Erythroblast (primary cell): ENCODE measurements at regions not wholly inside any gene's neighbourhood (a gene's known extent, or its start where the extent isn't known, plus 50 kb on each side); places are given as distances from the start of the nearest gene placed in this dataset.

Experiments used
- DNase-seq, 2 experiments: peaks; one replicate each; lab custom pipeline; 2025; lab: John Stamatoyannopoulos, UW
- GATA1 ChIP-seq: IDR thresholded peaks from 2 replicates; pipeline ENCODE4 v1.6.1; 2011; ENCODE audit warnings: low read depth, mild to moderate bottlenecking, control low read depth, low read length, moderate library complexity
- POLR2A ChIP-seq: IDR thresholded peaks from 2 replicates; pipeline ENCODE4 v1.6.1; 2011; ENCODE audit warnings: mild to moderate bottlenecking, low read length

DNA sequence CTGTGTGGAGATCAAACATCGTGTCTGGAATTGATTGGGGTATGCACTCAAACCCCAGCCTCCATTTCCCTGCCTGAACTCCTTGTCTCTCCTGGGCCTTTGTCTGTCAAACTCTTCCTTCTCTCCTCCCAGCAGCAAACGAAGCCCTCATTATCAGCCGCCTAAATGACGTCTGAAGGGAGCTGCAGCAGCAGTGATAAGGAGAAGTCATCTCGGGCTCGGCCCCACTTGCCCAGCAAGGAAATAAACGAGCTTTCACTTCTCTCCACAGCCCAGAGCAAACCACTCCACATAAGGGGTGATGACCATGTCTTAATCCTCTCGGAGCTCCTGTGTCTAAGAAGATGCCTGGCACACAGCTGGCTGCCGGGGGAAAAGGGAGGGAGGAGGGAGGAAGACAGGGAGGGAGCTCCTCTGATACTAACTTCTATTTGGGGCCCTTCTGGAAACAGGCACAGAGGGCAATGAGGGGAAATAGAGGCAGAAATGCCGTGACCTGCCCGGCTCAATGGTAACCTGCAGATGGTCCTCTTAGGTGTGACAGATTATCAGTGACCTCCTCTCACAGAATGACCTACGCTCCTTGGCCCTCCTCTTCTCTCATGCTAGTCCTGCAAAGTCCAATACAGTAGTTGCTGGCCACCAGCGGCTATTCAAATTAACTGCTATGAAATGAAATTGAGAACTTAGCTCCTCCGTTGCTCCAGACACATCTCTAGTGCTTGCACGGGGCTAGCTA is 100.4 kb downstream of the PXDC1 start:
- peak; percentile 95 to 99 for DNase-seq
- peak; percentile 85 for TF ChIP-seq POLR2A
- TF ChIP-seq GATA1, result peak; percentile 97

DNA sequence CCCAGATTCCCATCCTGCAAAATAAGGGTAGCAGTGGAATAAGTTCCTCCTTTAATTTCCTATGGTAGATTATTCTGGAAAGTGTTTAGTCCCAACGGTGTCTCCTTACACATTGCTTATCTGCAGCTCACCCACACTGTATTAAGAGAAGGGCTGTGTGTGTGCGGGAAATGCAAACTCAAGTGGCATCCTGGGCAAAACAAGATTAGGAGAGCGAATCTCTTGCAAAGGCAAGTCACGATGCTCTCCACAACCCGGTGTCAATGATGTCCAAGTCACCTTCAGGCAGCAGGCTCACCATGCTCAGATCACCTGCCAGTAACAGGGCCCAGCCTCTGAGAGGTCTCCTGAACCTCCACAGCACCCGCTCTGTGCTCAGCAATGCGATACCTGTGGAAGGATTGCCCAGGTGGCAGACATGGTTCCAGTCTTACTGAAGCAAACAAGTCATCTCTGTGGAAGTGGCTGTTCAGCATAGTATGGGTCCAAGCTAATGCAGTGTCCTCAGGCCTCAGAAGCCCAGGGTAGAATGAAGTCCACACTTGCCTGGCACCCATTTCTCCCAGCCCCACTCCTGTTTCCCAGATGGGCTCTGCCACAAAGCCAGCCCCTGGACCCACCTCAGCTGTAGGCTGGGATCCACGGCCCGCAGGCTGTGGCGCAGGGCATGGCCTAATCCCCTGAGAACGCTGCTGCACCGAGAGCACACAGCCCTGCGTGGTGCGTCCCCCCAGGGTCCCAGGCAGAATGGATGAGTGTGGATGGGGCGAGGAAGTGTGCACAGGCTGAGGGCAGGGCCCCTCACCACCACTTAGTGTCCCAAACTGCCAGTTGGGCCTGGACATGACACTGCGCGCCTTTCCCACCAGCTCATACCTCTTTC is 101.2 kb downstream of the PXDC1 start:
- TF ChIP-seq GATA1 (no peak), POLR2A (no peak)
- DNase-seq, result peak; percentile 62 to 69

DNA sequence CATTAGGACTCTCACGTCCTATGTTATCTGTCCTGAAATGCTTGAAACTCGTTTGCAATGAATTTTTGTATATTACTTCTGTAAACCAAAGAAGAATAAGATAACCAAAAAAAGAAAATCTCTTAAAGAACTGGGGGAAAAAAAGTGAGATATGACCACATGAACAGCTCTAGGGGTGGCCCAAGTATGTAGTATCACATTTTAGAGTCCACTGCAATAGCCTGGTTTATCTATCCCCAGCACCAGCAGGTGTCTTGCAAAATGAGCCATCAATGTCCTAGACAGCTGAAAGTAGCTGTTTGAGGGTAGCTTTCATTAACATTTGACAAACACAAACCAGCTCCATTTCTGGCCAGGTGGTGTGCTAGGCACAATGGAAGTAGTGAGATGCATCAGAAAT is 102.8 kb downstream of the PXDC1 start:
- DNase-seq, result peak; percentile 56 to 75
- TF ChIP-seq POLR2A (no peak), GATA1 (no peak)

DNA sequence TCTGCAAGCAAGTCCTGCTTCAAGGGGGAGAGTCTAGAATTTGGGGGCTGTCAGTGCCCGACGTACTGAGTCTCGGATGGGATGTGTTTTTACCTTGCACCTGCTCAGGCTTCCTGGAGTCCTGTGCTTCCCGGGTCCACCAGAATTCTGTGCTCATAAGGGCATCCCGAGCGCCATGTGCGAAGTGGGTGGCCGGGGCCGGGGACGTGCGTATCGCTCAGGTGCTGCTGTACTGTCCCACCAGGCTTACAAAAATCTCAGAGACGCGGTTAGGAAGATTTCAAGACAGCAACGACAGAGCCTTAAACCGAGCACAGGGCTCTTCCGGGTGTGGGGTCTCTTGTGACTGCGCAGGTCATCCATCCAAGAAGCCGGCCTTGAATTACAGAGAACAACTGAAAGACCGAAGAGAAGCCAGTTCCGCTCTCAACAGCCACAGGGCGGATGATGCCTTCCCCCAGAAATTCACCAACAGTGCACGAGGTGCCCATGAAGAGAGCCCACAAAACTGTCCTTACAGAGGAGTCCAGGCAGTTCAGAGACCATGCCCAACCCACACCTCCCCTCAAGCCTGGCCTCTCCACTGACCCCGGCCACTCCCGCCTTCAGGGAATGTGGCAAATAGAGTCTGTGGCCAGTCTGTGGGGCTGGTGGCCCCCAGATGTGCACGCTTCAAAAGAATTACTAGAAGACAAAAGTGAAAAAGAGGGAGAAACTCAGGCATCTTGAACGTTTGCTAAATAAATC is 104.7 kb downstream of the PXDC1 start:
- TF ChIP-seq POLR2A, result no peak
- no peak for TF ChIP-seq GATA1
- no peak for DNase-seq

DNA sequence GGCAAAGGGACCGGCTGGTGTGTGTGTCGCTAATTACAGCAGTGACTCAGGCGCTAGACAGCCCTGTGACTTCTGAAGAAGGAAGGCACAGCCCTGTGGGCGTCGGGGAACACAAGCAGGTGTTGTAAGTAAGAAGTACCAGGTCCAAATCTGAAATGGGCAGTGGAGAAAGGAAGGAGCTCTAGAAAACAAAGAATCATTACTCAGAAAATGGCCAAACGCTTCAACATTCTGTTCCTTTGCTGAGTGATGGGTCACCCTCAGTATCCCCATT is 106.8 kb downstream of the PXDC1 start:
- DNase-seq, result no peak
- TF ChIP-seq GATA1 (no peak), POLR2A (no peak)

DNA sequence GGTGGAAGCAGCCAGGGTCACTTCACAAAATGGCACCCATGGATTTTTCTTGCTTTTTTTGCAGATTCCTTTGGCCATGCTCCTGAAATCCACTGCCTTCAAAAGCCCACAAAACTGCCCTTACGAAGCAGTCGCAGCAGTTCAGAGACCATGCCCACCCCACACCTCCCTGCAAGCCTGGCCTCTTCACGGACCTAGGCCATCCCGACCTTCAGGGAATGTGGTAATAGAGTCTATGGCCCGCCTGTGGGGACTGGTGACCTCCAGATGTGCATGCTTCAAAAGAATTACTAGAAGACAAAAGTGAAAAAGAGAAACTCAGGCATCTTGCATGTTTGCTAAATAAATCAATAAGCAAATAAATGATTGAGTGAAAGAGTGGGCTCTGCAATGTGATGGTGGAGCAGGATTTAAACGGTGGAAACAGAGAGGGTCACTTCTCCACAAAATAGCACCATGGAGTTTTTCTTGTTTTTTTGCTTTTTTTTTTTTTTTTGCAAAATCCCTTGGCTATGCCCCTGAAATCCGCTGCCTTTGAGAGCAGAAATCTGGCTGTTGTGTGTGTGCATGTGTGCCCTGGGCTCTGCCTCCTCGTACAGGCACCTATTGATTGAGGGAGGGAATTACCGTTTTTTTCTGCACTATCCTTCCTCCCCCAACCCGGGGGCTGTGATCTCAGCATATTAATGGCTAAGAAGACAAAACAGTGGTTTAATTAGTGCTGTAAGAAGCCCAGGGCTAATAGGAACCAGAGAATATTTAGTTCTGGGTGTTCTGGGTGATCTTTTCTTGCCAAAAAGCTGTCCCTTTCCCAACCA is 107.4 kb downstream of the PXDC1 start:
- no peak for DNase-seq
- TF ChIP-seq GATA1 (no peak), POLR2A (no peak)

DNA sequence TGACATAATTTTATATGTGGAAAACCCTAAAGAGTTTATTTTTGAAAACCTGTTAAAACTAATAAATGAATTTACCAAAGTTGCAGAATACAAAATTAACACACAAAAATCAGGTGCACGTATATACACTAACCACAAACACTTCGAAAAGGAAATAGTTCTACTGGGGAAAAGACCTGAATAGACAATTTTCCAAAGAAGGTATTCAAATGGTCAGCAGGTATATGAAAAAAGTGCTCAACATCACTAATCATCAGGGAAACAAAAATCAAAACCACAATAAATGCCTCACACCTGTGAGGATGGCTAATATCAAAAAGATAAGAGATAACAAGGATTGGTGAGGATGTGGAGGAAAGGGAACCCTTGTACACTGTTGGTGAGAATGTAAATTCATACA is 110.6 kb downstream of the PXDC1 start:
- TF ChIP-seq GATA1, result no peak
- TF ChIP-seq POLR2A, result no peak

DNA sequence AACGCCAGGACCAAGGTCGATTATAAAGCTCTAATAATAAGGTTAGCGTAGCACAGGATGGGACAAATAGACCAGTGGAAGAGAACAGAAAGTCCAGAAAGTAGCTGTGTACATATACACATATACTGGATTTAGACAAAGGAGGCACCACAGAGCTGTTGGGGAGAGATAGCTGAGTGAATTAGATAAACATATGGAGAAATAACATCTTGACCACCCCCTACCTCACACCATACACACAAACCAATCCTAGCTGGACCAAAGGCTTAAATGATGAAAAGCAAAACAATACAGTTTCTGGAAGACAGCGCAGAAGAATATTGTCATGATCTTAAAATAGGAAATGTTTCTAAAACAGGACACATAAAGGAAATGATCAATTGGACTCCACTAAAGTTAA is 112.9 kb downstream of the PXDC1 start:
- TF ChIP-seq GATA1 (no peak), POLR2A (no peak)
- DNase-seq, result peak in 1 of 2 experiments; percentile 56

More for the DNA sequence above, 110.6 kb downstream of the PXDC1 start:
- no peak for DNase-seq

DNA sequence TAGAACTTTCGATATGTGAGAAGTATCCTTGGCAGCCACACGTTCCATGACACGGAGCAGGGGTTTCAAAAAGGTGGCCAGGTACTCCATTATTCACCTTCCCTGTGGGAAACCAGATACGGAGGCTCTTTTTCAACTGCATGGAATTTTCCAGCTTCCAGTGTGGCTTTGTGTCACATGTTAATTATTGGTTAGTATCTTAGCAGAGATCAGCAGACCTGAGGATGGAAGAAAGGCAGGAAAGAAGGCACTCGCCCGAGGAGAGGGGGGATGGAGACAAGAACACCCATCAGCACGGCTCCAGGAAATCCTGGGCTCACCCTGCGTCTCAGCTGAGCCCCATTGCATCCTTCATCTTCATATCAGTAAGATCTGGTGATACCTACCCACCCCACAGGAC is 115.5 kb downstream of the PXDC1 start:
- no peak for DNase-seq

DNA sequence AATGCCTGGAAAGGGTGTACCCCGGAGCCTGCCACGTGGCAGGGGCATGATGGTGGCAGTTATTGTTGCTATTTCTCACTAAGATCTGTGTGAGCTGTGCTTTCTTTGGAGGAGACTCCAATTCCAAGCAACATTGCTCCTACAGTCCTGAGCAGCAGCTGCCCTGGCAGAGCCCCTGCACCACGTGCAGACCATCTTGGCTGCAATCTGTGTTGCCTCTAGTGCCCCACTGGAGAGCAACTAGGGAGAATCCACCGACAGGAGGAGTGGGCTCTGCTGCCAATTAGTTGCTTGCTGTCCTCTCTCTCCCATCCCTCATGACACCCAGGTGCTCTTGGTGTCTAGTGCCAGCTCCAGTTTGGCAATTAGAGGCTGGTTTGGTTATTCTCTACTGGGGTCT is 116.0 kb downstream of the PXDC1 start:
- DNase-seq, result no peak
- TF ChIP-seq GATA1, result no peak
- TF ChIP-seq POLR2A, result no peak

More for the DNA sequence above, 115.5 kb downstream of the PXDC1 start:
- TF ChIP-seq GATA1 (no peak), POLR2A (no peak)

DNA sequence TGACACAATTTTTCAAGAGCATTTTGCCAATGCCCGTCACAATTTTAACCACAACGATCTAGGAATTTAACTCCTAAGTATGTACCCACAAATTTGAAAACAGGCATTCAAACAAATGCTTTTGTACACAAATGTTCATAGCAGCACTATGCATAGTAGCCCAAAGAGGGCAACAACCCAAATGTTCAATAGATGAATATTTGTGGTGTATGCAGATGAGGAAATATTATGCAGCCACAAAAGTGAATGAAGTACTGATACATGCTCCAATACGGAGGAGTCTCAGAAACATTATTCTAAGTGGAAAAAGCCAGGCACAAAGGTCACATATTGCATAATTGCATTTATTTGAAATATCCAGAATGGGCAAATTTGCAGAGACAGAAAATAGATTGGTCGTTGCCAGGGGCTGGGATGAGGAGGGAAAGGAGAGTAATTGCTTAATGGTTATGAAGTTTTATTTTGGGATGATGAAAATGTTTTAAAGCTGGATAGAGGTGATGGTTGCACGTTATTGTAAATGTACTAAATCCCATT is 117.2 kb downstream of the PXDC1 start:
- DNase-seq, result no peak
- no peak for TF ChIP-seq POLR2A
- TF ChIP-seq GATA1, result no peak

DNA sequence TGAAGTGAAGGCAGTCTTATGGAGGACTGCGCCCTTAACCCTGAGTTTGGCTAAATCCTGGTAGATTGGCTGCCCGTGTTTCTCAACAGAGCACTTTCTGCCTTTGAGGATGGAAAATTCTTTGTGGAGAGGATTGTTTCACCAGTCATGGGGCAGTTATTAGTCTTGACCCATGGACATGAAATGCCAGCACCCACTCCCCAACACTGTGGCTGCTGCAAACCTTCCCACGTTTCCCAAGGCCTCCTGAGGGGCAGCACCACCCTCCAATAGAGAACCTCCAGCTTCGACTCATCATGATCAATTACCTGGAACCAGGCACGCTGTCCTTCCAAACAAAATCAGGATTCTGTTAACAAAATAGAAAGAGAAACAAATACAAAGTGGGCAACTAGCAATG is 117.8 kb downstream of the PXDC1 start:
- DNase-seq, result no peak
- TF ChIP-seq GATA1, result no peak
- no peak for TF ChIP-seq POLR2A

DNA sequence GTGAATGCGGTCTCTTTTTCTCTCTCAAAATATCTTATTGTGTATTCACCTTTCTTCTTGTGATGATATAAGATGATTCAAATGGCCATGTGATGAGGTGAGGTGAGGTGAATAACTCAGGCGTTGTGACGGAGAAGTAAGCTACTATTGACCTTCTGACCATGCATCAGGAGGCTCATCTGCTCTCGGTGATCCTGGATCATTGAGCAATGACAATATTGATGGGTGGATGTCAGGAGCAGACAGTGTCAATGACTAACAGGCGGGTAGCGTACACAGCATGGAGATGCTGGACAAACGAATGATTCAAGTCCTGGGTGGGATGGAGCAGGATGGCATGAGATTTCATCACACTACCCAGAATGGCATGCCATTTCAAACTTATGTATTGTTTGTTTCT is 119.6 kb downstream of the PXDC1 start:
- DNase-seq, result no peak
- TF ChIP-seq GATA1 (no peak), POLR2A (no peak)
